WTC11 (cell line): ENCODE measurements at regions not wholly inside any gene's neighbourhood (a gene's known extent, or its start where the extent isn't known, plus 50 kb on each side); places are given as distances from the start of the nearest gene placed in this dataset.

Experiments used
- ATAC-seq: fragments of 200-7000 bp; cut with Tn5 transposase; 2 replicates; pipeline ENCODE4 v1.10.0; 2021; ENCODE audit warnings: mild to moderate bottlenecking, moderate library complexity
- CTCF ChIA-PET: fragments of 300-600 bp; sonication (Branson Sonifier 250); formaldehyde crosslinking; loops from one replicate; lab custom pipeline; 2021; ENCODE audit warnings: antibody characterized with exemption; lab: Charles Lee
- POLR2A ChIA-PET: fragments of 350-600 bp; sonication (Branson Sonifier 250); formaldehyde crosslinking; loops from one replicate; lab custom pipeline; 2021; ENCODE audit warnings: antibody characterized with exemption; lab: Charles Lee
- DNase-seq: peaks from one replicate; pipeline ENCODE4 v3.0.0; 2021; ENCODE audit warnings: low spot score
- H3K27ac Mint-ChIP-seq: 2 replicates; pipeline ENCODE4 v1.8.0; 2021; ENCODE audit warnings: mixed read lengths
- H3K27me3 Mint-ChIP-seq: 2 replicates; pipeline ENCODE4 v1.8.0; 2021; ENCODE audit warnings: low read depth, mild to moderate bottlenecking, moderate library complexity, mixed read lengths
- H3K36me3 Mint-ChIP-seq: 2 replicates; pipeline ENCODE4 v1.8.0; 2021; ENCODE audit warnings: mixed read lengths
- H3K4me1 Mint-ChIP-seq: 2 replicates; pipeline ENCODE4 v1.8.0; 2022; ENCODE audit warnings: mixed read lengths
- H3K4me3 Mint-ChIP-seq: 2 replicates; pipeline ENCODE4 v1.8.0; 2021; ENCODE audit warnings: mild to moderate bottlenecking, moderate library complexity, mixed read lengths
- H3K9me3 Mint-ChIP-seq: 2 replicates; pipeline ENCODE4 v1.8.0; 2021; ENCODE audit warnings: mixed read lengths
- ARID4B ChIP-seq: sonication (generic); formaldehyde crosslinking; IDR thresholded peaks from 2 replicates; pipeline ENCODE4 v1.8.0; 2023; ENCODE audit warnings: missing genetic modification reagents, mild to moderate bottlenecking, borderline replicate concordance
- ATF2 ChIP-seq: sonication (generic); formaldehyde crosslinking; IDR thresholded peaks from 2 replicates; pipeline ENCODE4 v1.8.1; 2022; ENCODE audit warnings: low read depth, missing genetic modification reagents, borderline replicate concordance
- FOXP1 ChIP-seq: sonication (generic); formaldehyde crosslinking; IDR thresholded peaks from 2 replicates; pipeline ENCODE4 v1.8.0; 2022; ENCODE audit warnings: missing genetic modification reagents, mild to moderate bottlenecking, moderate library complexity, borderline replicate concordance
- GRHL2 ChIP-seq: fragments of 250-450 bp; sonication (Bioruptor Pico); IDR thresholded peaks from 2 replicates; pipeline ENCODE4 v1.8.0; 2022; ENCODE audit warnings: mild to moderate bottlenecking, moderate library complexity; ENCODE audit not compliant: insufficient replicate concordance, severe bottlenecking
- HMGA2 ChIP-seq: fragments of 250-450 bp; sonication (Bioruptor Pico); IDR thresholded peaks from 2 replicates; pipeline ENCODE4 v1.4.0; 2021; ENCODE audit warnings: mild to moderate bottlenecking, moderate library complexity
- PRDM15 ChIP-seq: sonication (generic); formaldehyde crosslinking; IDR thresholded peaks from 2 replicates; pipeline ENCODE4 v1.8.0; 2022; ENCODE audit warnings: missing genetic modification reagents
- RORB ChIP-seq: fragments of 250-450 bp; sonication (Bioruptor Pico); IDR thresholded peaks from 2 replicates; pipeline ENCODE4 v1.9.0; 2021; ENCODE audit warnings: mild to moderate bottlenecking
- SMAD3 ChIP-seq: sonication (generic); formaldehyde crosslinking; IDR thresholded peaks from 2 replicates; pipeline ENCODE4 v1.8.0; 2022; ENCODE audit warnings: missing genetic modification reagents, mild to moderate bottlenecking, borderline replicate concordance
- TP53 ChIP-seq: sonication (generic); formaldehyde crosslinking; IDR thresholded peaks from 2 replicates; pipeline ENCODE4 v1.8.1; 2023; ENCODE audit warnings: mild to moderate bottlenecking, missing genetic modification reagents
- ZBTB43 ChIP-seq: sonication (generic); formaldehyde crosslinking; IDR thresholded peaks from 2 replicates; pipeline ENCODE4 v1.8.1; 2023; ENCODE audit warnings: mild to moderate bottlenecking, missing genetic modification reagents
- ZNF317 ChIP-seq: sonication (generic); formaldehyde crosslinking; IDR thresholded peaks from 2 replicates; pipeline ENCODE4 v1.8.1; 2023; ENCODE audit warnings: low read depth, mild to moderate bottlenecking, moderate library complexity, missing genetic modification reagents, borderline replicate concordance
- TF ChIP-seq, protein P1 (sequence below): sonication (generic); formaldehyde crosslinking; IDR thresholded peaks from 2 replicates; pipeline ENCODE4 v1.8.1; 2022; ENCODE audit warnings: mild to moderate bottlenecking, missing genetic modification reagents, moderate library complexity, borderline replicate concordance
- TF ChIP-seq, protein P2 (sequence below): fragments of 250-450 bp; sonication (Bioruptor Pico); IDR thresholded peaks from 2 replicates; pipeline ENCODE4 v1.9.0; 2021; ENCODE audit warnings: mild to moderate bottlenecking
- TF ChIP-seq, protein P3 (sequence below): fragments of 250-450 bp; sonication (Bioruptor Pico); IDR thresholded peaks from 2 replicates; pipeline ENCODE4 v2.1.2; 2022; ENCODE audit warnings: mild to moderate bottlenecking, moderate library complexity
- TF ChIP-seq, protein P4 (sequence below): sonication (generic); formaldehyde crosslinking; IDR thresholded peaks from 2 replicates; pipeline ENCODE4 v1.8.1; 2022; ENCODE audit warnings: mild to moderate bottlenecking, moderate library complexity, missing genetic modification reagents

- no peak for TF ChIP-seq HMGA2
- TF ChIP-seq, protein P1, sequence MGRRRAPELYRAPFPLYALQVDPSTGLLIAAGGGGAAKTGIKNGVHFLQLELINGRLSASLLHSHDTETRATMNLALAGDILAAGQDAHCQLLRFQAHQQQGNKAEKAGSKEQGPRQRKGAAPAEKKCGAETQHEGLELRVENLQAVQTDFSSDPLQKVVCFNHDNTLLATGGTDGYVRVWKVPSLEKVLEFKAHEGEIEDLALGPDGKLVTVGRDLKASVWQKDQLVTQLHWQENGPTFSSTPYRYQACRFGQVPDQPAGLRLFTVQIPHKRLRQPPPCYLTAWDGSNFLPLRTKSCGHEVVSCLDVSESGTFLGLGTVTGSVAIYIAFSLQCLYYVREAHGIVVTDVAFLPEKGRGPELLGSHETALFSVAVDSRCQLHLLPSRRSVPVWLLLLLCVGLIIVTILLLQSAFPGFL (CRISPR knock-in tag): no peak
- TF ChIP-seq ZBTB43: no peak
- no peak for TF ChIP-seq RORB (CRISPR knock-in tag)
These were observed 60.9 kb upstream of the USP47 start (continued) for GRCh38 chr11:11780858-11781257.

GRCh38 chr11:11779975-11780374 lies 61.8 kb upstream of the USP47 start:
- ChIA-PET CTCF (no interaction called here), POLR2A (no interaction called here)
- peaks cover 6% of the 10 kb centered on the region for H3K4me1 Mint-ChIP-seq
- H3K27ac Mint-ChIP-seq: no peak overlapping the region
- no peak for TF ChIP-seq HMGA2
- TF ChIP-seq TP53 (CRISPR knock-in tag): no peak
- no peak for TF ChIP-seq SMAD3
- TF ChIP-seq, protein P2, sequence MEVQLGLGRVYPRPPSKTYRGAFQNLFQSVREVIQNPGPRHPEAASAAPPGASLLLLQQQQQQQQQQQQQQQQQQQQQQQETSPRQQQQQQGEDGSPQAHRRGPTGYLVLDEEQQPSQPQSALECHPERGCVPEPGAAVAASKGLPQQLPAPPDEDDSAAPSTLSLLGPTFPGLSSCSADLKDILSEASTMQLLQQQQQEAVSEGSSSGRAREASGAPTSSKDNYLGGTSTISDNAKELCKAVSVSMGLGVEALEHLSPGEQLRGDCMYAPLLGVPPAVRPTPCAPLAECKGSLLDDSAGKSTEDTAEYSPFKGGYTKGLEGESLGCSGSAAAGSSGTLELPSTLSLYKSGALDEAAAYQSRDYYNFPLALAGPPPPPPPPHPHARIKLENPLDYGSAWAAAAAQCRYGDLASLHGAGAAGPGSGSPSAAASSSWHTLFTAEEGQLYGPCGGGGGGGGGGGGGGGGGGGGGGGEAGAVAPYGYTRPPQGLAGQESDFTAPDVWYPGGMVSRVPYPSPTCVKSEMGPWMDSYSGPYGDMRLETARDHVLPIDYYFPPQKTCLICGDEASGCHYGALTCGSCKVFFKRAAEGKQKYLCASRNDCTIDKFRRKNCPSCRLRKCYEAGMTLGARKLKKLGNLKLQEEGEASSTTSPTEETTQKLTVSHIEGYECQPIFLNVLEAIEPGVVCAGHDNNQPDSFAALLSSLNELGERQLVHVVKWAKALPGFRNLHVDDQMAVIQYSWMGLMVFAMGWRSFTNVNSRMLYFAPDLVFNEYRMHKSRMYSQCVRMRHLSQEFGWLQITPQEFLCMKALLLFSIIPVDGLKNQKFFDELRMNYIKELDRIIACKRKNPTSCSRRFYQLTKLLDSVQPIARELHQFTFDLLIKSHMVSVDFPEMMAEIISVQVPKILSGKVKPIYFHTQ (CRISPR knock-in tag): no peak
- TF ChIP-seq GRHL2: no peak
- TF ChIP-seq ATF2 (CRISPR knock-in tag): no peak
- peaks cover 3% of the 10 kb centered on the region; the same call in 1 of the 2 replicates for H3K27me3 Mint-ChIP-seq
- no peaks in the 10 kb centered on the region for H3K36me3 Mint-ChIP-seq
- no peak for DNase-seq
- peaks cover 8% of the 10 kb centered on the region; the same call in 1 of the 2 replicates for H3K9me3 Mint-ChIP-seq
- ATAC-seq: no peak
- H3K4me3 Mint-ChIP-seq: no peak overlapping the region

DNA sequence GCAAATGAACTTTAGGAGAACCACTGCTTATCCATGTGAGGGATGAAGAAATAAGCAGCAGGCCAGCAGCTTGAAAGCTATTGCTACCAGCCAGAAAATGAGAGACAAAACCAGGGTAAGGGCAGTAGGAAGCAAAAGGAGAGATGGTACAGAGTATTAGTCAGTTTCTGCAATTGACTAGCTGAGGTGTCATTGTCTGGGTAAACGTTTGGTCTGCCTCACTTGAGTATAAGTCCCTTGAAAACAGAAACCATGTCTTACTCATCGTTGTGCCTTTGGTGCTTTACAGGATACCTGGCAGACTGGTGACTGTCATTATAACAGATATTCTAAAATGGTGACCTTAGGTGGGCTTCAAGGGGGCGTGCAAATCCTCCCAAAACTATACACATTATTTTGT lies 63.9 kb upstream of the USP47 start:
- CTCF ChIA-PET: interaction anchor here (1.7 kb wide), 1 partner anchor 10 kb away, joined by 4 read pairs; no protein-coding TSS in a partner anchor
- POLR2A ChIA-PET: no interaction called here
- no peak overlapping the region for H3K27ac Mint-ChIP-seq
- H3K4me1 Mint-ChIP-seq: peaks cover 6% of the 10 kb centered on the region
- no peaks in the 10 kb centered on the region for H3K9me3 Mint-ChIP-seq
- H3K27me3 Mint-ChIP-seq: peaks cover 3% of the 10 kb centered on the region; the same call in 1 of the 2 replicates
- DNase-seq (no peak), ATAC-seq (no peak)
- H3K4me3 Mint-ChIP-seq: no peak overlapping the region
- no peaks in the 10 kb centered on the region for H3K36me3 Mint-ChIP-seq
- TF ChIP-seq GRHL2 (no peak), PRDM15 (CRISPR knock-in tag) (no peak), ZNF317 (no peak), ARID4B (CRISPR knock-in tag) (no peak), FOXP1 (CRISPR knock-in tag) (no peak)
- TF ChIP-seq, protein P3, sequence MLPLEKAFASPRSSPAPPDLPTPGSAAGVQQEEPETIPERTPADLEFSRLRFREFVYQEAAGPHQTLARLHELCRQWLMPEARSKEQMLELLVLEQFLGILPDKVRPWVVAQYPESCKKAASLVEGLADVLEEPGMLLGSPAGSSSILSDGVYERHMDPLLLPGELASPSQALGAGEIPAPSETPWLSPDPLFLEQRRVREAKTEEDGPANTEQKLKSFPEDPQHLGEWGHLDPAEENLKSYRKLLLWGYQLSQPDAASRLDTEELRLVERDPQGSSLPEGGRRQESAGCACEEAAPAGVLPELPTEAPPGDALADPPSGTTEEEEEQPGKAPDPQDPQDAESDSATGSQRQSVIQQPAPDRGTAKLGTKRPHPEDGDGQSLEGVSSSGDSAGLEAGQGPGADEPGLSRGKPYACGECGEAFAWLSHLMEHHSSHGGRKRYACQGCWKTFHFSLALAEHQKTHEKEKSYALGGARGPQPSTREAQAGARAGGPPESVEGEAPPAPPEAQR (CRISPR knock-in tag): no peak
- TF ChIP-seq, protein P4, sequence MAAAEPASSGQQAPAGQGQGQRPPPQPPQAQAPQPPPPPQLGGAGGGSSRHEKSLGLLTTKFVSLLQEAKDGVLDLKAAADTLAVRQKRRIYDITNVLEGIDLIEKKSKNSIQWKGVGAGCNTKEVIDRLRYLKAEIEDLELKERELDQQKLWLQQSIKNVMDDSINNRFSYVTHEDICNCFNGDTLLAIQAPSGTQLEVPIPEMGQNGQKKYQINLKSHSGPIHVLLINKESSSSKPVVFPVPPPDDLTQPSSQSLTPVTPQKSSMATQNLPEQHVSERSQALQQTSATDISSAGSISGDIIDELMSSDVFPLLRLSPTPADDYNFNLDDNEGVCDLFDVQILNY (CRISPR knock-in tag): no peak
